ENCODE measurements at regions not wholly inside any gene's neighbourhood (a gene's known extent, or its start where the extent isn't known, plus 50 kb on each side); places are given as distances from the start of the nearest gene placed in this dataset.

DNA sequence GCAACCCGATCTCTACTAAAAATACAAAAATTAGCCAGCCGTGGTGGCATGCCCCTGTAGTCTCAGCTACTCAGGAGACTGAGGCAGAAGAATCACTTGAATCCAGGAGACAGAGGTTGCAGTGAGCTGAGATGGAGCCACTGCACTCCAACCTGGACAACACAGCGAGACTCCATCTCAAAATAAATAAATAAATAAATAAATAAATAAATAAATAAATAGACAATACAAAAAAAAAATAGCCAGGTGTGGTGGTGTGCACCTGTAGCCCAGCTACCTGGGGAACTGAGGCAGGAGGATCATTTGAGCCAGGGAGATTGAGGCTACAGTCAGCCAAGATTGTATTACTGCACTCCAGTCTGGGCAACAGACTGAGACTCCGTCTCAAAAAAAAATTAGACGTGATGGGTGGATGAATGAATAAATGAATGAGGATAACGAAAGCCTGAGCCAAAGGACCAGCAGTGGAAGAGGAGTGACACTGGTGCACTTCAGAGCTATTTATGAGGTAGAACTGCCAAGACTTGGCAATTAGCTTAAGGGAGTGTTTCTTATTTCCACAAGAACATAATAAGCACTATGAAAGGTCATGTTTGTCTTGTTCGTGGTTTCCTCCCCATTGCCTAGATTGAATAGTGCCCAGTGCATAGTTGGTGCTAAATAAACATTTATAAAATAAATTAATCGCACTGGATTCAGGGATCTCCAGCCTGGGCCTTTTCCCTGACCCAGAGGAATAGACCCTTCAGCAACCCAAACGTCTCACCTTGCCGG lies 232.2 kb downstream of the IDS start:
- no peak for DNase-seq

DNA sequence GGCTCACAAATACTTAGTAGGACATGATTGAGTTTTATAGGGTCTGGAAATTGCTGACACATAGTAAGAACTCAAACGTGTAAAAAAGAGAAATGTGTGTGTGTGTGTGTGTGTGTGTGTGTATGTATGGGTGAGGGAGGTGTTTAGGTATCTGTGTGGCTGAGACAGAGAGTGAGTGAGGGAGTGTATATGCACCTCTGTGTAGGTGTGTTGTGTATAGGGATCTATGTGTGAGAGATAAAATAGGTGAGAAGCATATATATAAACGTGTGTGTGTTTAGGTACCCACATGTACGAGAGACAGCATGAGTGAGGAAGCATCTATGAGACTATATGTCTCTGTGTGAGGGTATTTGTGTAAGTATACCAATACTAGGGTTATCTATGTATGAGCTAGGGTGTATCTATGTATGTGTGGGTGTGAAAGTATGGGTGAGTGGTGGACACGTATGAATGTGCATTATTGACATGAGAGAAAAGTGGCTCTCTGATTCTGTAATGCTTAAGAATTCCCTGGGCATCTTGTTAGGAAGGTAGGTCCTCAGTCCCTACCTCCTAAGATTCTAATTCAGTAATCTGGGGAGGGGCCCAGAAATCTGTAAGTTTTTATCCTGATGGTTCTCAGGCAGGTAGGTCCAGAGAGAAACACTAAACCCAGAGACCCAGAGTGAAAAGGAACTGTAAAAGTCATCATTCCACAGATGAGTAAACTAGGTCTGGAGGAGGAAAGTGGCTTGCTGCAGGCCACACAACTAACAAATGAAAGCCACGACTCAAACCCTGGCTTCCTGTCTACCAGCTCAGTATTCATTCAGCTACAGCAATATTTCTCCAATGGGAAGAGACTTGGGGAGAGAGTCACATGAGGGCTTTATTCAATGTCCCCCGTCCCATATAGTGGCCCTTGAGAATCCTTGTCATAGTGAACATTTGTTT lies 237.0 kb downstream of the IDS start:
- DNase-seq, result no peak

DNA sequence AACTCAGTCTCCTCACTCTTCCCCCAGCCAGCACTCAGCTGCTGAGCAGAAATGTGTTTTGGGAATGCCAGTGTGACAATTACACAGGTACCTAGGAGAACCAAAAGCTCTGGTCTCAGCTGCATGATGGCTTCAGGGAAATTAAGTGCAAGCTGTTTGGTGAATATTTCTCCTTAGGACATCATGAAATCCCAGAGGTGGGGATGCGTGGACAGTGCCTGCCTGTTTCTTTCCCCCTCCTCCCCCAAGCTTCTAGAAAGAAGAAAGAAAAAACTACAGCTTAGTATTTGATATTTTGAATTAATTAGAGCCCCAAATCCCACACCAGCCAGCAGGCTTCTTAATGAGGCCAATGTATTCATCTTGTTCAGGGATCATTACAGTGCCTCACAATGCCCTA lies 243.0 kb downstream of the IDS start:
- DNase-seq, result no peak

DNA sequence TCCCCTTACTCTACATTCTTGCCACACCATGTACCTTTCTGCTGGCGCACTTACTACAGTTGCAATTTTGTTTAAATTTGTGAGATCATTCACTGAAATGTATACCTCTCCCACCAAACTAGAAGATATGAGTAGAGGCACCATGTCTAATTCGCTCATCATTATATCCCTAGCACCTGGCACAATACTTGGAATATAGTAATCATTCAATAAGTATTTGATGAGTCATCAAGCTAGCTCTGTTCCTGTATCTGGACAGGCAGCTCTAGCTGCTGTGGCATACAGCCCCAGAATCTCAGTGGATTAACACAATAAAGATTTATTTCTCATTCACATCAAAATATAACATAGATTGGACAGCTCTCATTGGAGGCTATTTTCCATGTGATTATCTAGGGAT lies 245.9 kb downstream of the IDS start:
- no peak for DNase-seq

DNA sequence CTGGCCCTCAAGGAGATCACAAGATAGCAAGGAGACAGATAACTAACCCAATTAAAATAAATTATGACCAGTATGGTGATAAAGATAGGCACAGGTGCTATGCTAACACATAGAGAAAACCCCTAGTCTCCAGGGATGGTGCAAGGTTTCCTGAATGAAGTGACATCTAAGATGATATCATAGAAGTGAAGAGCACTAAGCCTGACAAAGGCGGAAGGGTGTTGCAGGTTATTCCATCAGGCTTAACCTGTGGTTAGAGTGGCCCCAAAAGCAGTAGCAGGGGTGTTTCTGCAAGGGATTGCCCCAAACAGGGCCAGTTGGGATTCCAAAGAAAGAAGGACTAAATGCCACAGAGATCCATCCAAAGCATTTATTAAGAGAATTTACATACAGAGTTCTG lies 249.2 kb downstream of the IDS start:
- DNase-seq, result no peak

DNA sequence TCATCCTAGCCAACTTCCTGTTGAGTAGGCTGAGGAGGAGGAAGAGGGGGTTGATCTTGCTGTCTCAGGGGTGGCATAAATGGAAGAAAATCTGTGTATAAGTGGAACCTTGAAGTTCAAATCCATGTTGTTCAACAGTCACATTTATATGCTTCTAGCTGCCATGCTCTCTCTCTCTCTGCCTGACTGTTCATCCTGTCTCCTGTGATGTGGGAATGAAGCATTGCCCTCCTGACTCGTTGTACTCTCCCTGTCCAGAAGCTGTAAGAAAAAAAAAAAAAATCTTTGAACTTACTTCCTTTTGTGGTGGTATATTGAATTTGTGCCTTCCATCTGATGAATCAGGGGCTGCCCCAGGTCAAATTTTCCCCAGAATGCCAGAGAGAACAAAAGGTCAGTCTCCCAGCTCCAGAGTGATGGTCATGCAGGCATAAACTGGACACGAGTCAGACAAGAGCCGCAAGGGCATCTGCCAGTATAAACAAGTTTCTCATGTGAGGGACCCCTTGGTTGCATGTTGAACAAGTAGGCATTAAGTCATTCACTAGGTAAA lies 257.0 kb downstream of the IDS start:
- no peak for DNase-seq

DNA sequence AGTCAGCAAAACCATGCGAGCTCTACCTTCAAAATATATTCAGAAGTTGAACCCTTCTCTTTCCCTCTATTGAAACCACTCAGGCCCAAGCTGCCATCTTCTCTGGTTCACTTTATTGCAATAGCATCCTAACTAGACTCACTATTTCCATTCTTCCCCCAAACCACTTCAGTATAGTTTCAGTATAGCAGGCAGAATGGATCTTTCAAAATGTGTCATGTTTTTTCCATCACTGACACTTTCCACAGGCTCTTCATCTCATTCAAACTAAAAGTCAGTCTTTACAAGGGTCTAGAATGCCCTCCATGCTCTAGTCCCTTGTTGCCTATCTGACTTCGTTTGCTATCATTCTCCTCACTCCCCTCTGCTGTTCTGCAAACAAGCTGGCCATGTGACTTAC lies 274.4 kb downstream of the IDS start:
- DNase-seq, result no peak

DNA sequence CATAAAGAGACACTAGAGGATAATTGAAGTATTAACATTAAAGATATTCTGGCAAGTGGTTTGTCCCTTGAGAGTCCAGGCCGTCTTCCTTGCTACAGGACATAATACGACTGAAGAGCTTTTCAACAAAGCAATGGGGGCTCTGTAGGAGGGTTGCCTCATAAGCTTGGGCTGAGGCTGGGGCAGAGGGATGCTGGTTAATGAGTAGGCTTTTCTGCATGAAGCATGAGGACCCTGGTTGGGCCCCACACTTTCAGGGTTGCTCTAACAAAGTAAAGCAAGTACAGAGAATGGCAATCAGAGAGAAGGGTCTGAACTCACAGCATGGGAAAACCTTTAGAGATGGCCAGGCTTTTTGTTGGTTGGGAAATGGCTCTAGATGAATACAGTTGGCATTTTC lies 281.3 kb downstream of the IDS start:
- no peak for DNase-seq

DNA sequence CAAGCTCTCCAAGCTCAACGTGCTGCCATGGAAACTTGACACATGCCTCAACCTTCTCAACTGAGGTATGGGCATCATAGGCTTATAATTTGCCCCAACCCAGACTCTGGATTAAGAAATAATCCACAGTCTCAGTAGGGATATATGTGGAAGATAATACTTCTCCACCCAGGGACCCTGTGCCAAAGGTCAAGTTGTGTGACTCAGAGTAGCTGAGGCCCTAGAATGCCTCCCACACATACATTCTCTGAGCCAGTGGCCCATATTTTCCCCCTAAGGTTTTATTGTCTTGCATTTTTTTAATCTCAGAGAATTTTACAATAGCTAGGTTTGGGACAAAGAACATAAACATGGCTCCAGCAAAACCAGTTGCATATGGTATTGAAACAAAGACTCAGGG lies 283.1 kb downstream of the IDS start:
- DNase-seq, result no peak

DNA sequence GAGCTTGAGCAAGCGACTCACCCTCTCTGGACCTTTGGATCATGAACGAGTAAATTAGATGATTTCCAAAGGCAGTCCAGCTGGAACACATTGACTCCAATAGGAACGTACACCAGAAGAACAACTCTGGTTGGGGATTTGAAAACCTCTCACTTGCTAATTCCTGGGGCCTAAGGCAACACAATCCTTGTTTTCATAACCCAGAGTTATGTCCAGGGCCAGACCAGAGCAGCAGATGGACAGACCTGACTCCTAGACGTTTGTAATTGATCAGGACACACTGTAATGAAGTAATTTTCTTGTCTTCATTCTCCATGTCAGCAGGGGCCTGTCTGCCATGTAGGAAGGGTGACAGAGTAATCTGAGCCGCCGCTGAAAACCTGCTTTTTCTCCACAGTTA lies 283.9 kb downstream of the IDS start:
- DNase-seq, result no peak

DNA sequence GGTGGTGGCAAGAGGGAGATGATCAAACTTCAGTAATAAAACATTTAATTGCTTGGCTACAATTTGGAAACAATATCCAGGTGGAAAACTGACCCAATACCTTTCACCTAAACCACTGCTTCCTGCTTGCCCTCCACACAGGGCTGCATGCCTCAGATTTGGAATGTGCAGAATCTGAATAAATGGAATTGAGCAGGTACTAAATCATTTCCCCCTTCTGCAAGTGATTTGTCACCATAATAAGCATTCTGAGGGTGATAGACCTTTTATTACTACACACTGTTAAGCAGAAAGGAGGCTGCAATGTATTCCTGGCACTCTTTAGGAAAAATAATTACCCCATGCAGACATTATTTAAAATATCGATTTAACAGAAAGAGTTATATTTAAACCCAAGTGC lies 291.8 kb downstream of the IDS start:
- DNase-seq, result no peak

DNA sequence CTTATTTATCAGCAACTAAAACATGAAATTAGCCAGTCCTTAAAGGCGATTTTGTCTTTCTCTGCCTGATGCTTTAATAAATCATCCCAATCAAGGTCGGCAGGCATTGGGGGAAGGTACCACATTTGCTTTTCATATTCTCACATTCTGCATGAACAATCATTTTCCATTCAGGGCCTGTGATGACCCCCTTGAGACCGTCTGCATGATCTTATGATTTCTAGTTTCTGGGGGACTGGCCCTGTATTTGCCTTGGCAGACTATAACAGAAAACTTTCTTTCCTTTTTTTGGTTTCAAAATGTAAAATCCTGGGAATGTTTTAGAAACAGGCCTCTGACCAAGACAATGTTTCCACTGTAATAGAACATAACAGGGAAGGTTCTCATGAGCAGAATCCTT lies 296.8 kb downstream of the IDS start:
- no peak for DNase-seq

DNA sequence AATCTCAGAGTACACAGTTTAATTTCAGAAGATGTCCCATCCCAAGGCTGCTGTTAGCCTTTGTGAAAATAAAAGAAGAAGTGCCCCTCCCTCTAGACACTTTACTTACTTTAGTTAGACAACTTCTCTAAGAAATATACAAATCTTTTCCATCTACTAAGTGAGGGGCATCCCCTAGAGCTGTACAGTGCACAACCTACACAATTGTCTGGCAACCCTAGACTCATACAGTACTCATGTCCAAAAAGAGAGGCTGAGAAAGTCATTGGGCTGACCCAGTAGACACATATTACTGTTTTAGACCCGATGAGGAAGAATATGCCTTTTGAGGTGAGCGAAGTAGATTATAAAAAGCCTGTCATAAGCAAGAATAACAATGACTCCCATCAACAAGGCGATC lies 297.6 kb downstream of the IDS start:
- DNase-seq, result no peak

DNA sequence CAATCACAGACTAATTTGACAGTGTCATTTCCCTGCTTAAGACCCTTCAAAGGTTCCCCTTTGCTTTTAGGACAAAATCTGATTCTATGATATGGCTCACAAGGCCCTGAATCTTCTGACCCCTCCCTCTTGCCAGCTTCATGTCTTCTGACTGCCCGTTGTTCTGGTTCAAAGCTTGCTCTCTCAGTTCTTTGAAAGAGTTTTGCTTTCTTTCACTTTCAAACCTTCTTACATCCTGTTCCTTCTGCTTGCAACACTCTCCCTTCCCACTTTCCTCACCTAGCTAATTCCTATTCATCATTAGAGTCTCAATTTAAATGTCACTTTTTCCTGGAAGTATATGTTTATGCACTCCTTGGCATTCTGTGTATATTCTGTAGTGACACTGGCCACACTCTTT lies 299.2 kb downstream of the IDS start:
- no peak for DNase-seq

DNA sequence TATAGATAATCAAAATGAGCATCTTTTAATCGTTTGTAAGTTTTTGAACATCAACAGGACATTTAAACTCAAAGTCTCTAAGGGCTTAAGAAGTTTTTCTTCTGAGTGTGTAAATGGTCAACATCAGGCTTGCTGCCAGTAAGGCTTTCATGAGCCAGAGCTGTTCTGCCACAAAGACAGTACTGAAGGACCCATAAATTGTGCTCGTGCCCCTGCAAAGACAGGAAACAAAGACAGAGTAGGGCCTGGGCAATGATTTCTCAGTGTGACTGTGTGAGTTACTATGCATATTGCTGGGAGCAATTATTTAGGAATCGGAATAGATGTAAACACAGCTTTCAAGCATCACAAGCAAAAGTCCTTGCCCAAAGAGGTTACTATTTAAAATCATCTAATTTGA lies 300.0 kb downstream of the IDS start:
- no peak for DNase-seq

DNA sequence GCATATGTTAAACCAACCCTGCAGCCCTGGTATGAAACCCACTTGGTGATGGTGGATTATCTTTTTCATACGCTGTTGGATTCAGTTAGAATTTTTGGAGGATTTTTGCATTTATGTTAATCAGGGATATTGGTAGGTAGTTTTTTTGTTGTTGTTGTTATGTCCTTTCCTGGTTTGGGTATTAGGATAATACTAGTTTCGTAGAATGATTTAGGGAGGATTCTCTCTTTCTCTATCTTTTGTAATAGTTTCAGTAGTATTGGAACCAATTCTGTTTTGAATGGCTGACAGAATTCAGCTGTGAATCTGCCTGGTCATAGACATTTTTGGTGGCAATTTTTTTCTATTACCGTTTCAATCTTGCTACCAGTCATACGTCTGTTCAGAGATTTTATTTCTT lies 305.4 kb downstream of the IDS start:
- no peak for DNase-seq

DNA sequence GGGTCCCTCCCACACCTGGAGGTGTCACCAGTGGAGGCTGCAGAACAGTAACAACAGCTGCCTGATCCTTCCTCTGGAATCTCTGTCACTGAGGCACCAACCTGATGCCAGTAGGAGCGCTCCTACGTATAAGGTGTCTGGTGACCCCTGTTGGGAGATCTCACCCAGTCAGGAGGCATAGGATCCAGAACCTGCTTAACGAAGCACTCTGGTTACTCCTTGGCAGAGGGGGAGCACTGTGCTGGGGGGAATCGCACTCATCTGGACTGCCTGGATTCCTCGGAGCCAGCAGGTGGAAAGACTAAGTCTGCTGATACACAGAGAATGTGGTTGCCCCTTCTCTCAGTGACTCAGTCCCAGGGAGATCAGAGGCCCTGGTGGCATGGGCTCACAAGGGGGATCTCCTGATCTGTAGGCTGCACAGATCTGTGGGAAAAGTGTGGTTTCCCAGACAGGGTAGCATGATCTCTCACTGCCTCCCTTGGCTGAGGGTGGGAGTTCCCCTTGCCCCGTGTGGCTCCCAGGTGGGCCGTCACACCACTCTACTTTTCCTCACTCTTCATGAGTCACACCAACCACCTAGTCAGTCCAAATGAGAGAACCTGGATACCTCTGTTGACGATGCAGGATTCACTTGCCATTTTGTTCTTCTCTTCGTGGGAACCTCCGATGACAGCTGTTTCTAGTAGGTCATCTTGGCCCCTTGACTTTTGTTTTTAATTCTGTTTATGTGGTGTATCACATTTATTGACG lies 305.9 kb downstream of the IDS start:
- no peak for DNase-seq

DNA sequence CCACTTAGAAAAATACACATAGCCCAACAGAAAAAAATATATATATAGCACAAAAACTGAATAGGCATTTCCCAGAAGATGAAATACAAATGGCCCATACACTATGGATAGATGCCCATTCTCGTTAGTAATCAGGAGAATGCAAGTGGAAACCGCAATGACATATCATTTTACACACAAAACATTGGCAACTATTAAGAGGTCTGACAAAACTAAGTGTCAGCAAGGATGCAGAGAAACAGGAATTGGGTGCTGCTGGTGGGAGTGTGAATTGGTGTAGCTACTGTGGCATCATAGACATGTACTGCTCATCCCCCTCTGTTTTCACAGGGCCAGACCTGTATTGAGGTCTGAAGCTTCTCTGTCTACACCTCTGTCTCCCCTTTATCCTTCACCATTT lies 320.0 kb downstream of the IDS start:
- DNase-seq, result no peak

DNA sequence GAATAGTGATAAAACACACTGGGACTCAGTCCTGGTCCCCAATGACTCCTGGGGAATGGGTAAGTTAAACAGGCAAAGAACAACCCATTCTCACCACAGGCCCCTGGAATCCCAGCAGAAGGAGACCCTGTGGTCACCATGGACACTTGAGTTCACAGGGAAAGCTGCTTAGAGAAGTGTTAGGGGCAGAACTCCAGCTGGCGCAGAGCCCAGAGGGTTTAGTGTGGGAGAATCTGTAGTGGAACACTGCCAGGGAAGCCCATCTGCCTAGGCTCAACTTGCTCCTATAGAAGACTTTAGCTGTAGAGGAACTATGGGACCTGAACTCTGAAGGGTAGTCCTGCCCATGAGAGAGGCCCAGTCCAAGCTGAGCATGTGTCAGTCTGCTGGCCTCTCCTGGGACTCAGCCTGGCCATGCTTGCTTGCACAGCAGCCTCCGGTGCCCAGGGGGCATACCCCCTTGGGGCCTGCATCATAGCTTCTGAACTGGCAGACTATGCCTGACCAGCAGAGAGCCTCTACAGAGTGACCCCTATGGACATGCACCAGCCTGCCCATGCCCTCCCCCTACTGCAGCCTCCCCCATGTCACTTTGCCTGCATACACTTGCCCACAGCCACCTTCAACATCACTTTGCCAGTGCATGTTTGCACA lies 343.5 kb downstream of the IDS start:
- no peak for DNase-seq

DNA sequence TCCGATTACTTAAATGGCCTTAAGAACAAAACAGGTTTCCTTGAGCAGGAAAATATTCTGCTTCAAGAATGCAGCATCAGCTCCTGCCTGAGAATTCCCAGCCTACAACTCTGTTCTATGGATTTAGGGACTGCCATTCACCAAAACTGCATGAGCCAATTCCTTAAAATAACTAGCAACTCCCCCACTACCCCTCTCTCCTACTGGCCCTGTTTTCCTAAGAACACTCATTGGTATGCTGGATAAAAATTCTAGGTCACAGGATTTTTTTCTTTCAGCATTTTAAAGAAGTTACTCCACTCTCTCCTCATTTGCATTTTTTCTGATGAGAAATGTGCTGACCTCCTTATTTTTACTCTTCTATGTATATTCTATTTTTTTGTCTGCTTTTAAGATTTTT lies 347.1 kb downstream of the IDS start:
- no peak for DNase-seq

DNA sequence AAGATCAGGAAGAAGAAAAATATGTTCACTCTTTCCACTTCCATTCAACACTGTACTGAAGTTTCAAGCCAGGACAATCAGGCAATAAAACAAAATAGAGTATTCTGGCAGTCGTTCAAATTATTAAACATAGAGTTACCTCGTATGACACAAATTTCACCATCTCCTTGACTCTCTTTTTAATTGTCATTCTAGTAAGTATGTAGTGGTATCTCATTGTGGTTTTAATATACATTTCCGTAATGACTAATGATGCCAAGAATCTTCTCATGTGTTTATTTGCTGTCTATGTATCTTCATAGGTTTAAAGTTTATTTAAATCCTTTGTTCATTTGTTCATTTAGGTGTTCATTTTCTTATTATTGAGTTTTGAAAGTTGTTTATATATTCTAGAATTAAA lies 352.2 kb downstream of the IDS start:
- no peak for DNase-seq
